ENCODE measurements at regions not wholly inside any gene's neighbourhood (a gene's known extent, or its start where the extent isn't known, plus 50 kb on each side); places are given as distances from the start of the nearest gene placed in this dataset.

DNA sequence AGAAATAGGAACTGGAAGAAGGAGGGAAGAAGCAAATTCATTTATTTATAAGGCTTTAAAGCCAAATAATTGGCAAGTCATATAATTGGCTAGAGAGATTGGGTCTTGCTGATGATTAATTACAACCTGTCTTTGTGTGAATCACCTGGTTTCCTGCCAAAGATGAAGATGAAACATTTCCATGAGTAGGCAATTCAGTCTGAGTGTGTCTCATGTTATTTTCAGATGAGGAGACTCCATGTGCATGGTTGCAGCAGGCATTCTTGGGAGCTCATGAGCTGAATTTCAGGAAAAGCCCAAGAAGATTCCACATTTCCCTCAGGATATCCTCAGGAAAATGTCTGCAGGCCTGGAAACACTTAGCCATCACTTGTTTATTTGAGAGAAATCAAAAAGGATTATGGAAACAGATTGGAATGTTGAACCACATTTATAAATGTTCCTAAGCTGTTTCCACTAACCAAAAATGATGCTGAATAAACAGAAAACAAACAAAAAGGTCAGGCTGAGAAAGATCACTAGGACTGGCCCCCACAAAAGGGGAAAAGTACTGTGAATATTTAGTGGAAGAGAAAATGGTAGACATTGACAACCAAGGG, 632.7 kb upstream of the AMELY start:
- H3K4me2 ChIP-seq (ENCODE audit: low read length) = no peak overlapping the region
- no peaks in the 10 kb centered on the region for H3F3A ChIP-seq (ENCODE audit: insufficient read depth, low read length, poor library complexity, severe bottlenecking)
- no peak overlapping the region for H3K4me3 ChIP-seq (ENCODE audit: low read length)
- H3K9me3 ChIP-seq (ENCODE audit: low read length) = no peaks in the 10 kb centered on the region
- H2AFZ ChIP-seq (ENCODE audit: low read depth, low read length) = no peak overlapping the region
- H3K36me3 ChIP-seq (ENCODE audit: insufficient read depth, low read length) = no peaks in the 10 kb centered on the region
- H3K9ac ChIP-seq (ENCODE audit: low read length) = no peak overlapping the region
- H3K27ac ChIP-seq (ENCODE audit: low read length) = no peak overlapping the region
- H3K9me2 ChIP-seq (ENCODE audit: insufficient read depth, low read length) = no peaks in the 10 kb centered on the region
- H3K27me3 ChIP-seq (ENCODE audit: insufficient read depth, low read depth, low read length) = no peaks in the 10 kb centered on the region
- H4K20me1 ChIP-seq (ENCODE audit: insufficient read depth) = no peaks in the 10 kb centered on the region
- no peaks in the 10 kb centered on the region for H3K79me2 ChIP-seq (replicated peaks; ENCODE audit: insufficient read depth, low read length)
- TF ChIP-seq SMC3 (conservative IDR thresholded peaks at IDR 0.05; ENCODE audit: poor library complexity) = no peak
- TF ChIP-seq RAD21 (conservative IDR thresholded peaks at IDR 0.05) = no peak
- TF ChIP-seq EZH2 (IDR thresholded peaks at IDR 0.05; ENCODE audit: borderline replicate concordance, insufficient read depth, low read length, poor library complexity, severe bottlenecking) = no peak
- TF ChIP-seq, protein P1, sequence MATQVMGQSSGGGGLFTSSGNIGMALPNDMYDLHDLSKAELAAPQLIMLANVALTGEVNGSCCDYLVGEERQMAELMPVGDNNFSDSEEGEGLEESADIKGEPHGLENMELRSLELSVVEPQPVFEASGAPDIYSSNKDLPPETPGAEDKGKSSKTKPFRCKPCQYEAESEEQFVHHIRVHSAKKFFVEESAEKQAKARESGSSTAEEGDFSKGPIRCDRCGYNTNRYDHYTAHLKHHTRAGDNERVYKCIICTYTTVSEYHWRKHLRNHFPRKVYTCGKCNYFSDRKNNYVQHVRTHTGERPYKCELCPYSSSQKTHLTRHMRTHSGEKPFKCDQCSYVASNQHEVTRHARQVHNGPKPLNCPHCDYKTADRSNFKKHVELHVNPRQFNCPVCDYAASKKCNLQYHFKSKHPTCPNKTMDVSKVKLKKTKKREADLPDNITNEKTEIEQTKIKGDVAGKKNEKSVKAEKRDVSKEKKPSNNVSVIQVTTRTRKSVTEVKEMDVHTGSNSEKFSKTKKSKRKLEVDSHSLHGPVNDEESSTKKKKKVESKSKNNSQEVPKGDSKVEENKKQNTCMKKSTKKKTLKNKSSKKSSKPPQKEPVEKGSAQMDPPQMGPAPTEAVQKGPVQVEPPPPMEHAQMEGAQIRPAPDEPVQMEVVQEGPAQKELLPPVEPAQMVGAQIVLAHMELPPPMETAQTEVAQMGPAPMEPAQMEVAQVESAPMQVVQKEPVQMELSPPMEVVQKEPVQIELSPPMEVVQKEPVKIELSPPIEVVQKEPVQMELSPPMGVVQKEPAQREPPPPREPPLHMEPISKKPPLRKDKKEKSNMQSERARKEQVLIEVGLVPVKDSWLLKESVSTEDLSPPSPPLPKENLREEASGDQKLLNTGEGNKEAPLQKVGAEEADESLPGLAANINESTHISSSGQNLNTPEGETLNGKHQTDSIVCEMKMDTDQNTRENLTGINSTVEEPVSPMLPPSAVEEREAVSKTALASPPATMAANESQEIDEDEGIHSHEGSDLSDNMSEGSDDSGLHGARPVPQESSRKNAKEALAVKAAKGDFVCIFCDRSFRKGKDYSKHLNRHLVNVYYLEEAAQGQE (IDR thresholded peaks at IDR 0.05; ENCODE audit: borderline replicate concordance) = no peak
- TF ChIP-seq POLR2AphosphoS5 (IDR thresholded peaks at IDR 0.05) = no peak
- TF ChIP-seq, protein P2, sequence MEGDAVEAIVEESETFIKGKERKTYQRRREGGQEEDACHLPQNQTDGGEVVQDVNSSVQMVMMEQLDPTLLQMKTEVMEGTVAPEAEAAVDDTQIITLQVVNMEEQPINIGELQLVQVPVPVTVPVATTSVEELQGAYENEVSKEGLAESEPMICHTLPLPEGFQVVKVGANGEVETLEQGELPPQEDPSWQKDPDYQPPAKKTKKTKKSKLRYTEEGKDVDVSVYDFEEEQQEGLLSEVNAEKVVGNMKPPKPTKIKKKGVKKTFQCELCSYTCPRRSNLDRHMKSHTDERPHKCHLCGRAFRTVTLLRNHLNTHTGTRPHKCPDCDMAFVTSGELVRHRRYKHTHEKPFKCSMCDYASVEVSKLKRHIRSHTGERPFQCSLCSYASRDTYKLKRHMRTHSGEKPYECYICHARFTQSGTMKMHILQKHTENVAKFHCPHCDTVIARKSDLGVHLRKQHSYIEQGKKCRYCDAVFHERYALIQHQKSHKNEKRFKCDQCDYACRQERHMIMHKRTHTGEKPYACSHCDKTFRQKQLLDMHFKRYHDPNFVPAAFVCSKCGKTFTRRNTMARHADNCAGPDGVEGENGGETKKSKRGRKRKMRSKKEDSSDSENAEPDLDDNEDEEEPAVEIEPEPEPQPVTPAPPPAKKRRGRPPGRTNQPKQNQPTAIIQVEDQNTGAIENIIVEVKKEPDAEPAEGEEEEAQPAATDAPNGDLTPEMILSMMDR (IDR thresholded peaks at IDR 0.05; ENCODE audit: poor library complexity, severe bottlenecking) = no peak

DNA sequence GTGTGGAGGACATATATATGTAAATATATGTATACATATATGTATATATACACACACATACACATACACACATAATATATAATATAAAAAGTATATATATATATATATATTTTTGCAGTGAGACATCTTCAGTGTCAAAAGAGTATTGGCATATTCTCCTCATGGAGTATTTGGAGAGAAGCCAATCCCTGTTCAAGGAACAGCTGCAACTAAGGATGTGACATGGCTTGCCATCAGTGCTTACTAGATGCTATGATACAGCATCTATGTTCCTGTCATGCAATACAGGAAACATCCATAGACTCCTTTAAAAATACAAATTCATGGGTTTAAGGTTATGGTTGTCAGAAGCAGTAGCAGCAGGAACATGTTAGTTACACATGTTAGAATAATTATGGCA, 632.0 kb upstream of the AMELY start:
- H3K4me3 ChIP-seq (ENCODE audit: low read length) = no peak overlapping the region
- no peak for TF ChIP-seq POLR2AphosphoS5 (IDR thresholded peaks at IDR 0.05)
- no peak for TF ChIP-seq MXI1 (conservative IDR thresholded peaks at IDR 0.05; ENCODE audit: poor library complexity, severe bottlenecking)
- TF ChIP-seq EP300 (conservative IDR thresholded peaks at IDR 0.05; ENCODE audit: poor library complexity, severe bottlenecking) = no peak
- no peaks in the 10 kb centered on the region for H3K27me3 ChIP-seq (ENCODE audit: insufficient read depth, low read depth, low read length)
- H3K36me3 ChIP-seq (ENCODE audit: insufficient read depth, low read length) = no peaks in the 10 kb centered on the region
- H3K4me2 ChIP-seq (ENCODE audit: low read length) = no peak overlapping the region
- H3K9ac ChIP-seq (ENCODE audit: low read length) = no peak overlapping the region
- H2AFZ ChIP-seq (ENCODE audit: low read depth, low read length) = no peak overlapping the region
- H3K79me2 ChIP-seq (replicated peaks; ENCODE audit: insufficient read depth, low read length) = no peaks in the 10 kb centered on the region
- no peaks in the 10 kb centered on the region for H3K9me3 ChIP-seq (ENCODE audit: low read length)
- H3K27ac ChIP-seq (ENCODE audit: low read length) = no peak overlapping the region
- H3F3A ChIP-seq (ENCODE audit: insufficient read depth, low read length, poor library complexity, severe bottlenecking) = no peaks in the 10 kb centered on the region
- H4K20me1 ChIP-seq (ENCODE audit: insufficient read depth) = no peaks in the 10 kb centered on the region
- H3K9me2 ChIP-seq (ENCODE audit: insufficient read depth, low read length) = no peaks in the 10 kb centered on the region
